ENCODE measurements at regions not wholly inside any gene's neighbourhood (a gene's known extent, or its start where the extent isn't known, plus 50 kb on each side); places are given as distances from the start of the nearest gene placed in this dataset.

DNA sequence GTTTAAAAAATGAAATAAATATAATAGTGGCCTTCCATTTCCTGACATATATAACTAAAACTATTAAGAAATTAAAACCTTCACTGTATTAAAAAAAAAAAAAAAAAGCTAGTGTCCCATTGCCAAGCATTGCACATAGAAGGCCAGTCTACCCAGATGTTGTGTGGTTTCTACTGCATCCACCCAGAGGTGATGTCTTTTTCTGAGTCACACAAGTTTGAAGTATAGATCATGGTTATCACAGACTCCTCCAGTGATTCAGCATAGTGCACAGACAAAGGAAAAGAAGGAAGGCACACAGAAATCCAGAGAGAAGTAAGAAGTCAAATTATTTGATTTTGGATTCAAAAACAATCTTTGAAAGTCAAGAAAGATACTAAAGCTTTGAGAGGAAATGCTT is 429.0 kb downstream of the ETV1 start:
- H2AFZ ChIP-seq (ENCODE audit: low read depth, low read length, poor library complexity, severe bottlenecking) = no peak overlapping the region
- no peaks in the 10 kb centered on the region for H3K9me2 ChIP-seq (ENCODE audit: insufficient read depth)
- no peak overlapping the region for H3K4me3 ChIP-seq (replicated peaks in 1 of 2; ENCODE audit: low read depth in 1 of 2, low read length in 2 of 2)
- no TSS peak for BruUV-seq (replicated peaks)
- H3K9ac ChIP-seq (ENCODE audit: low read length) = no peak overlapping the region
- no peaks in the 10 kb centered on the region for H3K27me3 ChIP-seq (ENCODE audit: insufficient read depth, low read length)
- H3K9me3 ChIP-seq (ENCODE audit: control insufficient read depth in 1 of 2, insufficient read depth in 1 of 2, low read depth in 1 of 2, low read length in 2 of 2) = no peaks in the 10 kb centered on the region
- intact Hi-C loops (cut with micrococcal nuclease) = no loop called here
- ChIA-PET POLR2A (no interaction called here), RAD21 (ENCODE audit: low non-redundant PET in 1 of 2, low total read pairs in 2 of 2, uncharacterized antibody in 2 of 2, unreplicated experiment in 2 of 2) (no interaction called here), CTCF (no interaction called here)
- DNase-seq (ENCODE audit: low read depth, low spot score) = no peak
- H3K36me3 ChIP-seq (ENCODE audit: control insufficient read depth in 1 of 2, insufficient read depth in 2 of 2, low read length in 2 of 2) = no peaks in the 10 kb centered on the region
- no peak for ATAC-seq
- H3K4me2 ChIP-seq (ENCODE audit: low read length) = no peak overlapping the region
- no peak for TF ChIP-seq ZFX (IDR thresholded peaks at IDR 0.05)
- TF ChIP-seq EZH2phosphoT487 (IDR thresholded peaks at IDR 0.05; ENCODE audit: borderline replicate concordance) = no peak
- no peak for TF ChIP-seq TCF7L2 (IDR thresholded peaks at IDR 0.05; ENCODE audit: borderline replicate concordance, extremely low read depth, insufficient read depth, insufficient read length)
- no peak for TF ChIP-seq ZBTB33 (IDR thresholded peaks at IDR 0.05; ENCODE audit: extremely low read depth, insufficient replicate concordance, low read length)
- no peak for TF ChIP-seq MAX (IDR thresholded peaks at IDR 0.05)
- TF ChIP-seq ZNF274 (IDR thresholded peaks at IDR 0.05; ENCODE audit: low read depth, low read length) = no peak
- TF ChIP-seq RAD21 (IDR thresholded peaks at IDR 0.05; ENCODE audit: low read depth) = no peak
- TF ChIP-seq ATF3 (IDR thresholded peaks at IDR 0.05) = no peak
- no peak for TF ChIP-seq SP1 (IDR thresholded peaks at IDR 0.05; ENCODE audit: low read depth)
- TF ChIP-seq POLR2A (IDR thresholded peaks at IDR 0.05; ENCODE audit: borderline replicate concordance, extremely low read depth, insufficient read depth, insufficient read length) = no peak
- no peak for TF ChIP-seq SRF (IDR thresholded peaks at IDR 0.05; ENCODE audit: low read depth)
- no peak for TF ChIP-seq POLR2AphosphoS5 (IDR thresholded peaks at IDR 0.05; ENCODE audit: low read depth, low read length)
- TF ChIP-seq ELF1 (IDR thresholded peaks at IDR 0.05; ENCODE audit: borderline replicate concordance, low read depth) = no peak
- TF ChIP-seq, protein P1, sequence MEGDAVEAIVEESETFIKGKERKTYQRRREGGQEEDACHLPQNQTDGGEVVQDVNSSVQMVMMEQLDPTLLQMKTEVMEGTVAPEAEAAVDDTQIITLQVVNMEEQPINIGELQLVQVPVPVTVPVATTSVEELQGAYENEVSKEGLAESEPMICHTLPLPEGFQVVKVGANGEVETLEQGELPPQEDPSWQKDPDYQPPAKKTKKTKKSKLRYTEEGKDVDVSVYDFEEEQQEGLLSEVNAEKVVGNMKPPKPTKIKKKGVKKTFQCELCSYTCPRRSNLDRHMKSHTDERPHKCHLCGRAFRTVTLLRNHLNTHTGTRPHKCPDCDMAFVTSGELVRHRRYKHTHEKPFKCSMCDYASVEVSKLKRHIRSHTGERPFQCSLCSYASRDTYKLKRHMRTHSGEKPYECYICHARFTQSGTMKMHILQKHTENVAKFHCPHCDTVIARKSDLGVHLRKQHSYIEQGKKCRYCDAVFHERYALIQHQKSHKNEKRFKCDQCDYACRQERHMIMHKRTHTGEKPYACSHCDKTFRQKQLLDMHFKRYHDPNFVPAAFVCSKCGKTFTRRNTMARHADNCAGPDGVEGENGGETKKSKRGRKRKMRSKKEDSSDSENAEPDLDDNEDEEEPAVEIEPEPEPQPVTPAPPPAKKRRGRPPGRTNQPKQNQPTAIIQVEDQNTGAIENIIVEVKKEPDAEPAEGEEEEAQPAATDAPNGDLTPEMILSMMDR (IDR thresholded peaks at IDR 0.05 in 2 of 3, conservative IDR thresholded peaks at IDR 0.05 in 1 of 3; ENCODE audit: borderline replicate concordance in 1 of 3, insufficient read depth in 1 of 3, low read depth in 2 of 3, low read length in 2 of 3) = no peak
- no peak for TF ChIP-seq FOSL1 (IDR thresholded peaks at IDR 0.05; ENCODE audit: low read depth)
- TF ChIP-seq CBX3 (IDR thresholded peaks at IDR 0.05; ENCODE audit: low read depth) = no peak
- no peak for TF ChIP-seq SIN3A (IDR thresholded peaks at IDR 0.05; ENCODE audit: low read depth)
- no peak for TF ChIP-seq JUND (IDR thresholded peaks at IDR 0.05)
- H3K79me2 ChIP-seq (ENCODE audit: insufficient read depth, low read length) = no peaks in the 10 kb centered on the region
- H4K20me1 ChIP-seq (ENCODE audit: insufficient read depth) = no peaks in the 10 kb centered on the region
- no peaks in the 10 kb centered on the region for H3K4me1 ChIP-seq (ENCODE audit: control insufficient read depth in 1 of 2, insufficient read depth in 2 of 2, low read length in 2 of 2)
- H3K27ac ChIP-seq (ENCODE audit: low read depth, low read length) = no peak overlapping the region

Data from HCT116 (cell line).